Astrocyte of the hippocampus (primary cell): ENCODE measurements at regions not wholly inside any gene's neighbourhood (a gene's known extent, or its start where the extent isn't known, plus 50 kb on each side); places are given as distances from the start of the nearest gene placed in this dataset.
A peak's percentile ranks its signal among the peaks of the same experiment; 100 is the strongest.
"Not testable (repeated sequence)": the region's sequence is repeated elsewhere in the genome, so short reads cannot be mapped to it uniquely, and the experiment has no call there.

Experiments
- DNase-seq: peaks from one replicate; pipeline ENCODE4 v3.0.0; 2011; ENCODE audit warnings: low read depth, low spot score

DNA sequence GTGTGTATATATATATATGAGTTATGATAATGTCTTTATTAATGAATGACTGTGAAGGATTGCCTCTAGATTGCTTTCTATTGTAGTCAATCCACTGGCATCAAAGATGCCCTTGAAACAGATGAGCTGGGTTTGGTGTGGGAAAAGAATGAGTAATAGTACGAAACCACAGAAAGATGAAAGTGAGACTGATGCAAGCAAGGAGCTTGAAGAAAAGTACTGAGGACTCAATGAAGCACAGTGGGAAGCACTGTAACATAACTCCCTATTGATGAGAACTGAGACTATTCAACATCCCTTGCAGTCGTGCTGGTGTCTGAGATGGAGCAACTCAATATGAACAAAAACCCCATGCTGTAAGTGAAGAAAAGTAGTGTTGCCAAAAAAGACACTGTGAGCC lies 1794.2 kb downstream of the SLITRK5 start:
- peak; percentile 61 for DNase-seq

DNA sequence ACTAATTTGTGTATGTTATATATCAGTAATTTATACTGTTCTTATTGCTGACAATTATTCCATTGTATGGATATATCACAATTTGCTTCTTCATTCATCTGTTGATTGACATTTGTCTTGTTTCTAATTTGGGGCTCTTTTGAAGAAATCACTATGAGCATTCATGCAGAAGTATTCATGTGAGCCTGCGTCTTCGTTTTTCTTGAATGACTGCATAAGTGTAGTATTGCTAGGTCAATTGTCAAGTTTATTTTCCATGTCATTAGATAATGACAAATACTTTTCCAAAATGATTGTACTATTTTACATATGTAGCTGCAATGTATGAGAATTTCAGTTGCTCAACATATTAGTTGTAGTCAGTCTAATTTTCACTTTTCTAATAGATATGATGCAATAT lies 1796.9 kb downstream of the SLITRK5 start:
- DNase-seq: no peak

DNA sequence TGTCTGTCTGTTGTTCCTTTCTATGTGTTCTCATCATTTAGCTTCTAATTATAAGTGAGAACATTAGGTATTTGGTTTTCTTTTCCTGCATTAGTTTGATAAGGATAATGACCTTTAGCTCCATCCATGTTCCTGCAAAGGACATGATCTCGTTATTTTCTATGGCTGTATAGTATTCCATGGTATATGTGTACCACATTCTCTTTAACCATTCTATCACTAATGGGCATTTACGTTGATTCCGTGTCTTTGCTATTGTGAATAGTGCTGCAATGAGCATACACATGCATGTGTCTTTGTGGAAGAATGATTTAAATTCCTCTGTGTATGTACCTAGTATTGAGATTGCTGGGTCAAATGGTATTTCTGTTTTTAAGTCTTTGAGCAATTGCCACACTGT lies 1799.7 kb downstream of the SLITRK5 start:
- no peak for DNase-seq

DNA sequence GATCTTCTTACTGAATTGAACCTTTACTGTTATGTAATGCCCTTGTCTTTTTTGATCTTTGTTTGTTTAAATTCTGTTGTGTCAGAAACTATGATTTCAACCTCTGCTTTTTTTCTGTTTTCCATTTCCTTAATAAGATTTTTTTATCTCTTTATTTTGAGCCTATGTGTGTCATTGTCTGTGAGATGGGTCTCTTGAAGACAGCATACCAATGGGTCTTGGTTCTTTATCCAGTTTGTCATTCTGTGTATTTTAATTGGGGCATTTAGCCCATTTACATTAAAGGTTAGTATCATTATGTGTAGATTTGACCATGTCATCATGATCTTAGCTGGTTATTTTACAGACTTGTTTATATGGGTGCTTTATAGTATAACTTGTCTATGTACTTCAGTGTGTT lies 1803.3 kb downstream of the SLITRK5 start:
- DNase-seq: no peak

DNA sequence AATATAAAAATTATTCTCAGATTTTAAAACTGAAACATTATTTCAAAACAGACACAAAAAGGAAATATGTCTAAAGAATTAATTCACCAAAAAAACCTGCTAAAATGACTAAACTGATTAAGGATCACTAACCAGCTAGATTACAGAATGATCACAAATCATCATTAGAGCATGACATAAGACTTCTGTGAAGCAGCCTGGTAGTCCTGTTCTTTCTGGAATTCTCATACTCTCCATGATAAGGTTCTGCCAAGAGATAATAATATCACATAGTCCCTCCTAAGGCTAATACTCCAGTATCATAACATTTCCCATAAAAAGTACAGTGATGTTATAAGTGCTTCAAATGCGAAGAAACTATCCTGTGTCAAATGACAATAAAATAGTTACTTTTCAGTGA lies 1814.9 kb downstream of the SLITRK5 start:
- DNase-seq: no peak

DNA sequence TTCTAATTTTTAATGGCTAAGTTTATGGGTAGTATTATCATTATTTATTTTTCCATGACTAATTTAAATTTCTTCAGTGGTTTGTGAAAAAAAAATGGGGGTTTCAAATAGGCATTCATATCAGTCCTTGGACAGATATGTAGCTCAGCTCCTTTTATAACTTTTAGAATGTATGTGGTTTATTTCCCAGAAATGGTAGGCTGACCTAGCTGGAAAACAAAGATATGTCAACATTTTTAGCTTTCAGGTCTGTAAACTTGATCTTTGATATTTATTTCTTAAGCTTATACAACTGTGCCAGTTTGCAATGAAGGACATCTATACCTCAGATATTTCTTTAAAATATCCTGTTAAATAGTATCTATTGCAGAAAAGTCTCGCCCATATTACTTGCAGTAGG lies 1815.5 kb downstream of the SLITRK5 start:
- no peak for DNase-seq

DNA sequence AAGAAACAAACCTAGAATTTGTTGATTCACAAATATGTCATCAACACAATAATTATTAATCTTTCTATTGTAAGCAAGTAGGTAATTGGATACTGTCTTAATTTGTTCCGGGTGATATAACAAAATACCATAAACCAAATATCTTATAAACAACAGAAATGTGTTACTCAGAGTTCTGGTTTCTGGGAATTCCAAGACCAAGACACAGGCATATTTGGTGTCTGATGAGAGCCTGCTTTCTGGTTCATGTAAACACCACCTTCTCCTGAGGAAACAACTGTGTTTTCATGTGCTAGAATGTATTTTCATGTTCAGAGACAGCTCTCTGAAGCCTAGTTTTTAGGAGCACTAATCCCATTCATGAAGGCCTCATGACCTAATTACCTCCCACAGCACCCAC lies 1819.5 kb downstream of the SLITRK5 start:
- DNase-seq: peak; percentile 36

DNA sequence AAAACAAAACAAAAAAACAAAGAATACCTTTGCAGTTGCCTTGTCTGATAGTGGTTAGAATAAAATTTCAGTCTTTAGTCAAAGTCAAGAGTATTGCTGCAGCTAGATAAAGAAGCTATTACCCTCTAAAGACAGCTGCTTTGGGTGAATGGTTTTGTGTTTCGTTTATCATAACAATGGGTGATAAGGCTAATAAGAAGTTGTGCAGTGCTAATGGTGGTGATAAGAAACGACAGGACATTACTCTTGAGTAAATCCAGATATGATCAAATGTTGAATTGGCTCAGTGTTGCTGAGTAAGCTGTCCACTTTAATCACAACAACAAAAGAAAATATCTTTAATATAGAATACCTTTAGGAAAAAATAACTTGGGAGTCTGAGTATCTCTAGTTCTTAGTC lies 1825.3 kb downstream of the SLITRK5 start:
- no peak for DNase-seq

DNA sequence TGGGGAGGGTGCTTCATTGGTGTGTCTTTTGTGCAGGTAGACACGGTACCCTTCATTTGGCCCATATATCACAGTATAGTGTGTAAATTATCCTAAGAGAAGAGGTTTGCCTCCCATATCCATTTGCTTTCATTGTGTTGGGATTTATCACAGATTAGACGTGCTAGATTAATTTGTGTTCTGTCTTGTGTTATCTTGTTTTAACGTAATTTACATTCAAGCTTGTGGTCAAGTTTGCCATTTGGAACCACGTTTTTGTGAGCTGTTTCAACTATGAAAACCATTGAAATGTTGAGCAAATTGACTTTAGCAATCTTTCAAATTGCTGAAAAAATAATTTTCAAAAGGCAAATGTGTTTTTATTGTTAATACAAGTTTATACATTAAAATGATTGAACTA lies 1826.5 kb downstream of the SLITRK5 start:
- DNase-seq: no peak

DNA sequence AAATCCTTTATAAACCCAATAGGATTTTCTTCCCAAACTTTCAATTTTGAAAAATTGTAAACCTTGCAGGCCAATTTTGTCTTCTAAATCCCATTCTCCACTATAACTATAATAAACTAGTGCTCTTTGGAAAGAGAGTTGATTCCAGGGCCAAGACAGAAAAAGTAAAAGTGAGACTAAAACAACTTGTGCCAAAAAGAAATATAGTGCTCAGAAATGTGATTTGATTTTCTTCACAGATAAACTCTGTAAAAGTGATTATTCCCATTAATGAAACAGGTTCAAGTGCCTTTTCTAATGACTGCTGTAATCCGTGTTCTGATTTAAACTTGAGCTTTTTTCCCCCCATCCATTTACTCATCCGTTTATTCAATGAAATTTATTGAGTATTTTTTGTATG lies 1831.1 kb downstream of the SLITRK5 start:
- DNase-seq: no peak

DNA sequence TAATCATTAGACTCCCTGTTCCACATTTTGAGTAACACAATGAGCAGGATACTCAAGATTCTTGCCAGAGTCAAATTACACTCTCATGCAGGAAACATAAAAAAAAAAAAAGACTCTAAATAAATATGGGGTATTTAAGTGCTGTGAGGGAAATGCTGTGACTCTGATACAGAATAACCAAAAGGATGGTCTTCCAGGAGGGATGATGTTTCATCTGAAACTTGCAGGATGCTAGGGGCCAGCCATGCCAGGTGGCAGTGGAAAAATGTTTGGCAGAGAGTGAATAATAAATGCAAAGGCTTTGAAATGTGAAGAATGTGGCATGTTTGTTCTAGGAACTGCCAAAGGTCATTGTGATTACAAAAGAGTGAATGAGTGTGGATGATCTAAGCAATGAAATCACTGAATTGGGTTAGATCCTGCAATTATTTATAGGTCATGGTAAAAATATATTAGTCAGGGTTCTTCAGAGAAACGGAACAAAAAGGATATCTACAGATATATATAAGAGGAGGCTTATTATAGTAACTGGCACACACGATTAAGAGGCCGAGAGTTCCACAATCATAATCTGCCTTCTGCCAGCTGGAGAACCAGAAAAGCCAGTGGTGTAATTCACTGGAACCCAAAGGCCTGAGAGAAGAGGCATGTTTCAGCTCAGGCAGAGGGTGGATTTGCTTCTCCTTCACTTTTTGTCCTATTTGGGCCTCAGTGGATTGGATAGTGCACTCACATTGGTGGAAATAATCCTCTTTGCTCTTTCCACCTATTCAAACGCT lies 1832.8 kb upstream of the MIR17HG start:
- peak; percentile 63 for DNase-seq

DNA sequence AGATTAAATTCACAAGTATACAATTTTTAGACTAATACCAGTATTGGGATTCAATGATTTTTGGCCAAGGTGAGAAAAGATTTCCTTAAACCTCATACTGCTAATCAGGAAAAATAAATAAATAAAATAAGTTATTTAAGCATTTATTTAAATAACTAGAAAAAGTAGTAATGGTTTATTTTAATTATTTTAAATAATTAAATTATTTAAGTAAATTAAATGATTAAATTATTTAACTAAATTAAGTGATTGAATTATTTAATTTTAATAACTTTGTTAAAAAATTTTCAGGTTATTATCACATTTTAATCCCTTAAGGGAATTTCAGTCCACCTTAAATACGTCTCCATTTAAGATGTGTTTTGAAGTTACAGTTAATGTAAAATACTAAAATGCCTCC lies 1831.5 kb upstream of the MIR17HG start:
- no peak for DNase-seq

DNA sequence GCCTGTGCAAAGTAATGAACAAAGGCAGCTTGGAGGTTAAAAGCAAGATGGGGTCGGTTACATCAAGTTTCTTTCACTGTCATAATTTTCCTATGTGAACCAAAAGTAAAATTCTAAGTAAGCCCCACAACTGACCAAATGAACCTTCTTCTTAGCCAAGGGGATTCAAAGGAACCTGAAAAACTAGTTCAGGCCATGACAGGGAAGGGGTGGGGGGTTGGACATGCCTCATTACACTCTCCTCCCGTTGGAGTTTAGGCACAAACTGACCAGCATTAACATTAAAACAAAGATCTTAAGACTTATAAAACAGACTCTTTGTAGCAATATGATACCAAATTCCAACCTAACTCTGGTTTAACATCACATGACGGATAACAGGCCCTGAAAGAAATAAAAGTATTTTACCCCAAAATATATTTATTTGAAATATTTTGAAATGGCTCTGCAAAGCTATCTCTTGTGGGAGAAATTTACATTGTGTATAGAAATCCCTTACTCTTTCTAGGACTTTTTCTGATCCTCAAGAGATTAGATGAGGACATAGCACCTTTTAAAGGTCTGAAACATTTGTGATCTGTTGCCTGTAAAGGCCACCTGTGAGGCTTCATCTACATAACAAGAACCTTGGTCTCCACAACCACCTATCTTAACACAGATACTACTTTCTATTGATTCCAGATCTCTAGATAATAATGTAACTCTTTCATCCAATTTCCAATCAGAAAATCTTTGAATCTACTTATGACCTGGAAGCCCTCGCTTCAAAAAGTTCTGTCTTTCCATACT lies 1829.0 kb upstream of the MIR17HG start:
- no peak for DNase-seq

DNA sequence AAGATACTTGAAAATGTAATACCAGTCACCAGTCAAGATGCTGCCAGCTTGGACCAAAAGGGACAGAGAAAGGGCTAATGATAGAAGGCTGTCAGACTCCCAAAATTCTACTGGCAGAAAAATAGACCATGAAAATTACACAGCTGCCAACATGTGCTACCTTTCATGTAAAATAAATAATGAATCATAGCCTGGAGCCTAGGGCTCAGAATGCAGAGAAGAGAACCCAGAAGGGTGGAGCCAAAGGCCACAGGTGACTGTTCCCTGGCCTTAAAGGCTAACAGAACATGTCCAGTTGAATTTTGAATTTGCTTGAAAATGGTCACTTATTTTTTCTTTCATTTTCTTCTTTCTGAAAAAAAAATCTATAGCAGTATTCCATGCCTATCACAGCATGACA lies 1827.0 kb upstream of the MIR17HG start:
- no peak for DNase-seq

DNA sequence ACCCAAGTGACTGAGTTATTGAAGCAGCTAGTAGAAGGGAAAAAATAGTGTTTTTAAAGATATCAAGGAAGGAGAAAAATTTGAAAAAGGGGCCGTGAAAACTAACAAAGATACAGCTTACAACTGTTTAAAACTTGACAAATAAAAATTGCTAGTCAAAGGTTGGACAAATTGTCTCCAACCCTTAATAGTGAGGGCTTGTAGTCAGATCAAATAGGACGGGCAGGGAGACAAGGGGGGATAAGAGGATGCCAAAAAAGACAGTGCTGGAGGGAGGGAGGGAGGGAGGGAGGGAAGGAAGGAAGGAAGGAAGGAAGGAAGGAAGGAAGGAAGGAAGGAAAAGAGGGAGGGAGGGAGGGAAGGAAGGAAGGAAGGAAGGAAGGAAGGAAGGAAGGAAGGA lies 1825.8 kb upstream of the MIR17HG start:
- DNase-seq: not testable (repeated sequence)

DNA sequence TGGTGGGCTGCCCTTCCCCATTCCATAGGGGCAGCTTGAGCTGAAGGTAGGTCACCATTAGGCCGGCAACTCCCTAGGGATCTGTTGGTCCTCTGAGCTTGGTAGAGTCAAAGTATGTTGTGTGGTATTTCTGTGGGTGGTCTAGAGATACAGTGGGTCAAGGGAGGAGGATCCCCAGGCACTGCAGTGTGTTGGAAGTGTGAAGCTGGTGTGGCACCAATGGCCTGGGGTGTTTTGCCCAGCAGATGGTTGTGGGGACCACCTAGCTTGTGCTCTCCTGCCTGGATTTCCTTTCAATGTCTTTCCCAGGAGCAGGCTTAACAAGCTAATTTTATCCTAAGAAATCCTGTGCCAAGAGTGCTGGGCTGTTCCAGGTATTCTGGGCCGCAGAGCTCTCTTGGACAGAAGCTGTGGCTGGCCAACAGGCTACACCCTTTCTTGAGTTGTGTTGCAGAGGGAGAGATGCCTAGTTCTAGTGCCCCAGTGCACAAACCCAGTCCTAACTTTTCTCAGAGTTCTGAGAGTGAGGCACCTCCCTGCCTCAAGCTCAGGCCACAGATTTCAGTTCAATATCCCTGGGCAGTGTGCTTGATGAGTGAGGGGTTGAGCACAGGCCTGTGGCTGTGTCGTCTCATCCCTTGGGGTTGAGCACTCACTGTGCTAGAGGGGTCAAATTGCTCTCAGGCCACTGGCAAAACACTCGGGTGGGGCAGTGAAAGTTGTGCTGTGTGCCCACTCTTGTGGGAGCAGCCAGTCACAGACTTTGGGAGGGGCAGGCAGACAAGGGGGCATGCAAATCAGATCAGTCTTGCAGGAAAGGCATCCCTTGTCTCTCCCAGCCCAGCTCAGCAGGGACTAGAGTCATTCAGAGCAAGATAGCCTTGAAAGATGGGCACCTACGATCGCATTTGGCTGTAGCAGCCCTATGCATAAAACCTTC lies 1806.1 kb upstream of the MIR17HG start:
- no peak for DNase-seq

DNA sequence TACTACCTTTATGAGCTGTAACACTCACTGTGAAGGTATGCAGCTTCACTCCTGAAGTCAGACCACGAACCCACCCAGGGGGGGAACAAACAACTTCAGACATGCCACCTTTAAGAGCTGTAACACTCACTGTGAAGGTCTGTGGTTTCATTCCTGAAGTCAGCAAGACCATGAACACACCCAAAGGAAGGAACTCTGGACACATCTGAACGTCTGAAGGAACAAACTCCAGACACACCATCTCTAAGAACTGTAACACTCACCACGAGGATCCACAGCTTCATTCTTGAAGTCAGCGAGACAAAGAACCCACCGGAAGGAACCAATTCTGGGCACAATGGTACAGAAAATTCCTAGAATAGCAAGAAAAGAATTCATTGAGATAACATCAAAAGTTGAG lies 1796.5 kb upstream of the MIR17HG start:
- peak; percentile 82 for DNase-seq

DNA sequence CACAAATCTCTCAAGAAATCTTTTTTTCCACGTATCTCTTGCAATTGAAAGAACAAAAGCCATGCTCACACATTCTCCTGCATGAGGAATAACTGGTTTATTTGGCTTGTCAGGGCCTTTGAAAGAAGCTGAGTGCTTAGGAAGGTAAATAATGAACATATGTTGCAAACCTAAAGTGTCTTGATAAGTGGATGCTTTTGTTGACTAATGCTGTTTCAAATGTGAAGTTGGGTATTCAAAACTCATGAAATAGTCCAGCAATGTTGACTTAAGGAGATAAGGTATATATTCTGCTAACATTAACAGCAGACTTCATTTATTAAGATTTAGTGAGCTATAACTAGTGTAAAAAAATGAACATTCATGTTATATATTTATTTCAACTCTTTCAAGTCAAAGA lies 1792.7 kb upstream of the MIR17HG start:
- no peak for DNase-seq

DNA sequence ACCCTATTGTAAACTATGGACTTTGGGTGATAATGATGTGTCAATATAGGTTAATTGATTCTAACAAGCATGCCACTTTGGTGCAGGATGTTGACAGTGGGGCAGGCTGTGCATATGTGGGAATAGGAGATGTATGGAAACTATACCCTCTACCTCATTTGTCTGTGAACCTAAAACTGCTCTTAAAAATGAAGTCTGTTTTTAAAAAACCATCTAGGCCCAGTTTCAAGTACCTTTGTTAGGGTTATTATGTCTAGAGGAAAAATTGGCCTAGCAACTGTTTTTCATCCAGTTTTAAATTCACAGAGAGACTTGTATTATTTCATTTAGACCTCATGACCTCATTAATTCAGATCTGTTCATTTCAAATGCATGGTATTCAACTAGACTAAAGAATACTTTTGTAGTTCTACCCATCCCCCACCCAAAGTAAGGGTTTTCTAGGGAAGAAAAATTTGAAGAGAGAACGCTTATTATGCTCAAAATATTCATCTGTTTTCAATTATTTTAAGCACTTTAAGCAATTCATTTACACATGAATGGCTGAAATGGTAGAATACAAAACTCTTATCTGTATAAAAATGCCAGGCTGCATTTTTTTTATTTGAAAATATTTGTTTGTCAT lies 1781.9 kb upstream of the MIR17HG start:
- DNase-seq: peak; percentile 21

DNA sequence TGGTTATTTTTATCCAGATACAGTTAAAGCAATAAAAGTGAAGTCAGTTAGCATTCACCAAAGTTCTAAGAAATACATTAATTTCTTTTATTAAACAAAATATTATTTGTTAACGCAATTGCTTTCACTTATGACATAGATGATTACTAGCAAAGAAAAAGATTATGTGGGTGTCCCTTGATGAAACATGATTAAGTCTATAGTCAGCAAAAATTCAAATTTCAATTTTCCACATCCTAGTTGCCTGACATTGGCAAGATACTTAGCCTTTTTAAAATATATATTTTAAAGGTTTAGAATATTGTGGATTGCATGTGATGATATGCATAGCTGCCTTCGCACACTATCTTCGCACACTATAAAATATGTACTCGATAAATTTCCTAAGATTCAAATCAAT lies 1780.5 kb upstream of the MIR17HG start:
- no peak for DNase-seq

DNA sequence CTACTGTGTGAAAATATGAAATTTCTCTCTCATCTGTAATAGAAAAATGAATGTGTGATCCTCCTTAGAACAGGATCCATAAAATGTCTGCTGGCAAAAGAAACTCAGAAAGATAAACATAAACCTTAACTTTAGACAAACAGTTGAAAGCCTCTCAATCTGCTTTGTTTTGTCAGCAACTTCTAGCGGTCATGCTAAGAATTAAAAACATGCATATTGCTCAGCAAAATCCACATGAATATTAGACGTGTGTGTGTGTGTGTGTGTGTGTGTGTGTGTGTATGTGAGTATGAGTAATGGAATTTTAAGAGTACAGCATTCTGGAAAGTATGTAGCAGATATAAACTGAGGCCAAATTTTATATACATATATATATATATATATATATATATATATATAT lies 1779.2 kb upstream of the MIR17HG start:
- DNase-seq: peak; percentile 2

DNA sequence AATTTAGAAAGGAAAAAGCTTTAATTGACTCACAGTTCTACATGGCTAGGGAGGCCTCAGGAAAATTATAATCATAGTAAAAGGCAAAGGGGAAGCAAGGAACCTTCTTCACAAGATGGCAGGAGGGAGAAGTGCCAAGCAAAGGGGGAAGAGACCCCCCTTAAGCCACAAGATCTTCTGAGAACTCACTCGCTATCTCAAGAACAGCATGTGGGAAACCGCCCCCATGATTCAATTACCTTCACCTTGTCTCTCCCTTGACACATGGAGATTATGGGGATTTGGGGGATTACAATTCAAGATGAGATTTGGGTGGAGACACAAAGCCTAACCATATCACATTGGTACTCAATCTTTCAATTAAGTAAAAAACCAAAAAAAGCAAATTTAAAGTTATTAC lies 1778.7 kb upstream of the MIR17HG start:
- no peak for DNase-seq
